ENCODE measurements at regions not wholly inside any gene's neighbourhood (a gene's known extent, or its start where the extent isn't known, plus 50 kb on each side); places are given as distances from the start of the nearest gene placed in this dataset.

DNA sequence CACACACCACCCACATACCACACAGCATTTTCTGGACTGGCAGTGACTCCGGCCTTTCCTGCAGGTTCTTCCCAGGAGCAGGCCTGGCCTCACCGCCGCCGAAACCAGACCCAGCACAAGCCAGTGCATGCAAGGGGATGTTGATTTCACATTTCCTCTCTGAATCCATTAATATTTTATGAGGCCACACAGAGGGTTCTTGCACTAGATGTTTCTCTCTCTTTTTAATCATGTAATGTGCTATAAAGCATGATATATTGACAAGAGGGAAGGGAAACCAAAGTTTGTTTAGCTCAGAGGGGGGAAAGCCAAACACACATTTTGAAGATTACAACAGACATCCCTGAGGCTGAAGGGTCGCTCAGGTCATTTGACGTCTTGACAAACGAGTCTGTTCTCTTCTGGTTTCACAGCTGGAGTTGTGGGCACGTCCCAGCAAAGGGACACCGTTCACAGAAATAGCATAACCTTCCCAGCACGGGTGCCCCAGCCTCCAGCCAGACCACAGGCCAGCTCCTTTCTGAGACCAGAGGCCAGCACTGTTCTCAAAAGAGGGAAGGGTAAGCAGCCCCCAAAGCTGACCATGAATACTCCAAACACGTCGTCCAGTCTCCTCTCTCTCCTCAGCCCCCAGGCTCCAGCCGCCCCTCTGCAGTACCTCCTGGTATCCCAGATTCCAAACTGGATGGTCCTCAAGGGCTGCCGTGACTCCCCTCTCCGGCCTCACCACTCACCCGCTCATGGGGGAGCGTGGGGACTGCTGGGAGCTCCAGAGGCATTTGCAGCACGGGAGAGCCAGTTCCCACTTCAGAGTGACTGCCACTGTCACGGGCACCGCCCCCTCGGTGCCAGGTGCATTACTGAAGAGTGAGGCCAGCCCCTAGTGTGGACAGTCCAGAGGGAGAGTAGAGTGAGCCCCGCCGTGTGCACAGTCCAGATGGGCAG lies 340.3 kb upstream of the SALL3 start:
- DNase-seq = peak; percentile 9

DNA sequence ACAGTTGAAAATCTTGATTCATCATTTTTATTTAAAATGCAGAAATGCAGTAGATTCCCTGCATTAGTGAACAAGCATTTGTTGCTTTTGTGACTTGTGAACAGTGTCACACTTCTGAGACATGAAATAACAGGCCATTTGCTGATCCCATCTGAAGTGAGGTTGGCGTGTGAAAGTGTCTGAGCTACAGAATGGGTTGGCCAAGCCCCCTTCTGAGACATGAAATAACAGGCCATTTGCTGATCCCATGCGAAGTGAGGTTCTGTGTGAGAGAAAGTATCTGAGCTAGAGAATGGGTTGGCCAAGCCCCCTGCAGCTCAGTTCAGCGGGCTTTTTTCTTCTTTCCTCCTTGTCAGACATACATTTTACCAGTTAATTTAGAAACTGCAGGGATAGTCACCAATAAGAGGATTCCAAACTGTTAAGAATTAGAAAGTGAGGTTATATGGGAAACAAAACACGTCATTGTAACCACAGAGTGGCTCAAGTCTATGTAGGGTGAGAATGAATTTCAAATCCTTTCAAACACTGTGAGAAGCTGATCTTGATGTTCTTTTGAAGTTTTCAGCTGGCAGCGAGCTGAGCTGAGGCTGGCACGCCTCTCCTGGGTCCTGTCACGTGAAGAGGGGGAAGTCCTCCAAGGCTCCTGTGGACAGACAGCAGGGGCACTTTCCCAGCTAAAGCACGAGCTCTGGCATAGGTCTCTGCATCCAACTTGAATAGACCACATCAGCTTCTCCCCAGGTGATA lies 339.2 kb upstream of the SALL3 start:
- DNase-seq = no peak

DNA sequence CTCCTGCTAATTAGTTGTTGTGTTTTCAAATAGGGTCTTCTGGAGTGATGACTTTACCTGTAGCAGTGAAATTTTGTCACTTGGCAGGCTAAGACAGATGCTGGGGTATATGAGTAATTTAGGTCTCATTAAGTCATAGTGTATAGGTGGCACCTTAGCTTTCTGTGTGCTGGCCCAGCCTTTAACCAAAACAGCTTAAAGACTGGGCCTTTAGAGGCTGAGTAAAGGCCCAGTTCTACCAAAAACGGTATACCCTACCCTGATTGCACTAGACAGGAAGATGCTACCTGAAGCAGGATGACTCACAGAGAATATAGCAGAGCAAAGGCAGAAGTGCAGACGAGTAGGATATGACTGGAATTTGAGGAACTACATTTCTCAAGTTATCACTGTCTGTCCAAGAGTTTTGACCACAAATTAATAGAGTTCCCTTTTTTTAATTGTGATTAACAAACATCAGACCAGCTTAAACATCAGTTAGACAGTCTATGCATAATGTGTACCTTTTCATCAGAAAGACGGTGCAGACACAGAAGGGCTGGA lies 337.9 kb upstream of the SALL3 start:
- peak; percentile 51 for DNase-seq

DNA sequence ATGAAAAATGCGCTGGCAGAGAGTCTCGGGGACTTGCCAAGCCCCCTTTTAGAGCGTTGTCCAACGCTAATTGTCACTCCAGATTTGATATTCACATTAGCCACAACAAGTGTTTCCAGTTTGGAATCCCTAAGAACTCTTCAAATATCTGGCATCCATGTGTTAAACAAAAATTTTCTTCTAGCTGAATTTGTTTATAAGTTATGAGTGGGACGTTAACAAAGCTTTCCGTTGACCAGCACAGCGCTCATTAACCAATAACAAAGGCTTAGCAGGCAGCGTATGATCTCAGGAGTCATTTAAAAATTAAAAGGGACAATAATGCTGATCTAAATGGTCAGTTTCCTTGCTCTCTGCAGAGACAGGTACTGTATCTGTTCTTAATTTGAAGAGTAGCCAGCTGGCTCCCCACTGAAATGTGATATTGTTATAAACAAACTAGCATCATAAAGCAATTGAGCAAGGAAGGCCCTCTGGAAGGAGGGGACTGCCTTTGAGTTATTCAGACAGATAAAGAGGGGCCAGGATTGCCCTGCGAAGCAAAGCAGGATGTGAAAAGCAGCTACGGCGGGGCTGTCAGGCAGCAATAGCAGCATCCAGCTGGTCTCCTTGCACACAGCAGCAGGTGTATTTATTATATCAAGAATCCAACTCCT lies 337.2 kb upstream of the SALL3 start:
- DNase-seq = no peak

DNA sequence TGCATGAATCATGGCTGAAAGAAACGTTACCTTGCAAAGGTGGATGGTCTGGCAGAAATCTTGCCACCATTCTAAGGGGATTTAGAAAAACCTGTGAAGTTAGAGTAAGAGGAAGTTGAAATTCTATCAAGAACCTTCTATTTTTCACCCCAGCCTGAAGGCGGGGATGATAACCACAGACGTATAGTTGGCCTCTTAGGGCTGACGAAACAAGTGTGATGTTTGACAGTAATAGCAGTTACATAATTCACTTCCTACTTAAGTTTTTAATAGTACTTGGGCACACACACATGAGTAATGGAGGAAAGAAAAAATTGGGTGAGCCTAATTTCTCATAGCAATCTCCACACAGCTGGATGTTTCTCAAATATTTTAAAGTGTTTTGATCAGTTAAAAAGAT lies 336.6 kb upstream of the SALL3 start:
- DNase-seq = peak; percentile 81

DNA sequence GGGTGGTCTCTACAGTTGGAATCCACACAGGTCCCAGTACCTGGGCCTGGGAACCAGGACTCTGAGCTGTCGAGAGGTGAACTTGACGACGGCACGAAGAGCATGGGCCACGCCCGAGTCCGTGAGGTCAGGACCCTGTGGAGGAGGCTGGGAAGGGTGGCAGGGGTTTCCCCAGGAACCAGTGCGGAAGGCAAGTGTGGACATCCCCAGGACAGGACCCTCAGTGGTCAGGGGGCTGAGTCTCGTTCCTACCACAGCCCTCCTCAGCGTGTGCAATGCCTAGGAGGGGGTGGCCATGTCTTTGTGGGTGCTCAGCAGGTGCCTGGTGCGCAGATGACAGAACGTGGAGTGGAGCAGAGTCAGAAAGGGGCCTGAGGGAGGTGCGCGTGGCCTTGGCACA lies 335.6 kb upstream of the SALL3 start:
- no peak for DNase-seq

DNA sequence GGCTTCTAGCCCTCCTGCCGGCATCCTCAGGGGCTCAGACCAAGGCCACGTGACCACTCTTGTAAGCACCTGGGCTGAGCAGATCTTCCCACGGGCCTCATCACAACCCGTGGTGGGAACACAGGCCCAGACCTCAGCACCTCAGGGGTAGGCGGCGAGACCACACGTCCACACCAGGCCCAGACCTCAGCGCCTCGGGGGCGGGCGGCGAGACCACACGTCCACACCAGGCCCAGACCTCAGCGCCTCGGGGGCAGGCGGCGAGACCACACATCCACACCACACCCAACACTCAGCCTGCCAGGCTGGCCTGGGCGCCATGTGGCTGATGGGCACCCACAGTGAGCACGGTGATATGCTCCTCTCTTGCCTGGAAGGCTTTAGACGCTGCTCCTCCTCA lies 334.4 kb upstream of the SALL3 start:
- DNase-seq = no peak

DNA sequence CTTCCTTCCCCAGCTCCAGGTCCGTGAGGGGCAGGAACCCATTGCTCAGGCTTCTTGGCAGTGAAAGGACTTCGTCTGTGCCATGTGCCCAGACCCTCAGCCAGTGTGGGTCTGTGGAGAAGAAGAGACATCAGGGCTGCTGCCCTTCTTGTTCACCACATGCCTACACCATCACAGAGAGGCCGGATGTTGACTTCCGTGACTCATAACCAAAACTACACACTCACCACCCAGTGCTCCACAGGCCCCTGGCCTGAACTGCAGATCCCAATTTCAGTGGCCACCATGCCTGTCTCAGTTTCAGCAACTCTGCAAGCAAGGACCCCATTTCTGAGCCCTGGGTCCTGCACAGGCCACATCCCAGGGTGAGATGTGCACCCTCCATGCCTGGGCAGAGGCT lies 332.6 kb upstream of the SALL3 start:
- no peak for DNase-seq

DNA sequence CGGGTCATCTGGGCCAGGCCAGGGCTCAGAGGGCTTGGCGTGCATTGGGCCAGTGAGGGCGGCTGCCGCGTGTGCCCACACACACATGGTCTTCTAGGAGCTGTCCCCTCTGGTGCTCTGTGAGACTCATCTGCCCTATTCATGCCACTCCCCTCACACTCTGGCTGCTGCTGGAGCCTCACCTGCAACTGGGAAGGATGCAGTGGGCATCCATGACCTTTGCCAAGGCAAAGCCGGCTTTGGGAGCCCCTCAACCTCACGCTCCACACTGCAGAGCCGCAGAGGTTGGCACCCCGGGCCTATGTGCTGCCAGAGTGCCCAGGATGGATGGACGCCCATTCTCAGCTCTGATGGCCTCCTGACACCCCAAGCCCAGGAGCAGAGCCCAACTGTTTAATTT lies 330.2 kb upstream of the SALL3 start:
- DNase-seq = no peak

DNA sequence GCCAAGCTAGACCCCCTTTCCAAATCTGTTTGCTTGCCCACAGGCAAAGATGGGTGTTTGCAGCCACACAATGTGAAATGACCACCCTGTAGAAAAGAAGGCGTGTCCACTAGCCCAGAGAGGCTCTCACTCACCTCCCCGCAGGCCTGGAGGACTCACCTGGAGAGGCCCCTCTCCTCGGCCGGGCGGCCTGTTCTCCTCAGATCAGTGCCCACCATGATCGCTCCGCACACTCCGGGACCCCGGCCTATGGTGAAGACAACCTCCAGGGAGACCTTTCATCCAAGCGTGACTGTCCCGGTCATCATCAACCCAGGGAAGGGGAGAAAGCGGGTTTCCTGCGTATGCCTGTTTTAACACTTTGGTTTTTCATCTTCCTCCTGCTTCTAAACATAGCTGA lies 328.7 kb upstream of the SALL3 start:
- no peak for DNase-seq

DNA sequence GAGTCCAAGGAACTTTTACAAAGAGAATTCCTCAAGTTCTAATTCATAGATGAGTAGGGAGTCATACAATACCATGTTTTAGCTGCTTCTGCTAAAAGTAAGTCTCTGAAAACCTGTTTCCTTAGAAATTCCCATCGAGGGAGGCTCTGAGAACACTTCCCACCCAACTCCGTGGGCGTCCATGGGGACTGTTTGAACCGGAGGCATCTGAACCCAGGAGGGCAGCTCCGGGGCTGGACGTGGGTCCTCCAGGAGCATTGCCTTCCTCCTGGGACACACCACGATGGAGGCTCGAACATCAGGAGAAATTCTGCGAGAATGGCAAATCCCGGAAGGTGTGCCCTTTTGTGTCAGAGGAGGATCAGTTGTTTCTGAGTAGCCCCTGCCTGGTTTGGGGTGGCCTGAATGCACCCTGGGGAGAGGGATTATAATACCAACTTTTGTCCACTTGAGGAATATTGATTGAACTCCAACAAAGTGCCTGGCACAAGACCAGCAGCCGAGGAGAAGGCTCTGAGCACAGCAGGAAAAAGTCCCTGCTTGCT lies 327.5 kb upstream of the SALL3 start:
- DNase-seq = no peak

DNA sequence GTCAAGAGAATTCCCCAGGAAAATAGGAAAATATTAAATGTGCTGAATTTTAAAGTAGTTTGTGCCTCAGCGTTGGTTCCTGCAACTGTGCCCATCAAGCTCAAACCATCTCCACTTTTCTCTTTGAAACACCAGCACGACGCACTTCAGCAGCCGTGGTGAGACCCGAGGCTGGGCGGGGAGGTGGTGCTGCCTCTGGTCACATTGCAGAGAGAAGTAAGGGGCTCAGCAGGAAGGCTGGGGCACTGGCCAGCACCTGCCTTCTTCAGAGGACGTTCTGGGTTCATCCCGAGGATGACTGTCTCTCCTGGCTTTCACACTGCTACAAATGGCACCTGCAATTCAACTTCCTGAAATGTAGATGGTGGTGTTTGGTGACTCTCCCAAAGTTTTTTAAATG lies 323.7 kb upstream of the SALL3 start:
- no peak for DNase-seq

DNA sequence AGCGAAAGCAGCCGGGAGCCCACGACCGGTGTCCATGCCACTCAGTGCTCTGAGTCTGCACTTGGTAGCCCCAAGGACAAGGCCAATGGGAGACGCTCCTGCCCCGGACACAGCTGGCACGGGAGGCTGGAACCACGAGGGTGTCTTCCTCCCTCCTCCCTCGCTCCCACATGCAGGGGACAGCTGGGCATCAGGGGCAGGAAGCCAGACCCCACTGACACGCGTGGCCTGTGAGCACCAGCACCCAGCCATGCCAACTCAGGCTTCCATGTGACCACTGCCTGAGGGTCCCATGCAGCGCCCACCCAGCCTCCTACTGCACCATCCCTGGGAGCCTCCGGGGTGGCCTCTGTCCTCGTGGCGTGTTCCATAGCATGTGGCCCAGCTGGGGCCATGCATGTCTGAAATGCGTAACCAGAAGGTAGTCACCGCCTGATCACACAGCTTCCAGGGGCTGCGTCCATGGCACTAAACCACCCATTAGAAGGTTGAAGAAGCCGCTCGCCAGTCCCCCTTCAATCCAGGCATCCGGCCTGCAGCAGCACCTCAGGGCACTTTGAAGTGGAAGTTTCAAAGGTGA lies 323.2 kb upstream of the SALL3 start:
- DNase-seq = no peak

DNA sequence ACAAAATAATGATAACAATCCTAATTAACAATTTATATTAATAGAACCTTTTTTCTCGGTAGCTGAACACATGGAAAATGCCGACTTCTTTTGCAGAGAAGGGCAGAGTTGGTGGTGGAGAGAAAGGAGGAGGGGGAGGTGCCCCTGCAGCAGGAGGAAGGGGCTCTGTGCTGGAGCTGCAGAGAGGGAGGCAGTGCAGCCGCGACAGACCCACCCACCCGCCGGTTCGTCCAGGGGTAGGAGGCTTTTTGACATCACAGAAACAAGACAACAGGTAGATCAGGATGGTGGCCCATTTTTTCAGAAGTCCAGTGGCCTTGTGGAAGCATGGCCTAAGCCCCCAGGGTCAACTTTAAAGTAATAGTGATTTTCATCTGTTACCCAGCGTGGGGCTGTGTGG lies 321.1 kb upstream of the SALL3 start:
- no peak for DNase-seq

DNA sequence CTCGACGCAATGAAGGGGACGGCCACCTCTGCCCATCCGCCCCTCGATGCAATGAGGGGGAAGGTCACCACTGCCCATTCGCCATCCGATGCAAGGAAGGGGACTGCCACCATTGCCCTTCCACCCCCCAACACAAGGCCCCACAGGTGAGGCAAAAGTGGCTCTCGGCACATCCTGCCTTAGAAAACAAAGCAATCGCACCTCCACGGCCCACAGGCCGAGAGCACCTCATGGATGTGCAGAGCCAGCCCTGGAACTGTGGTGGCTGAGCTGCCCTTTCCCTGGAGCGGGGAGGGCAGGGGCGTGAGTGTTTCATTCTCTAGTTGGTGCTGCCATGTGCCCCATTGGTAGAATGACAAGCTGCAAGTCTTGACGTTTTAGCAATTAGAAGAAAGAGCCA lies 320.6 kb upstream of the SALL3 start:
- DNase-seq = no peak

DNA sequence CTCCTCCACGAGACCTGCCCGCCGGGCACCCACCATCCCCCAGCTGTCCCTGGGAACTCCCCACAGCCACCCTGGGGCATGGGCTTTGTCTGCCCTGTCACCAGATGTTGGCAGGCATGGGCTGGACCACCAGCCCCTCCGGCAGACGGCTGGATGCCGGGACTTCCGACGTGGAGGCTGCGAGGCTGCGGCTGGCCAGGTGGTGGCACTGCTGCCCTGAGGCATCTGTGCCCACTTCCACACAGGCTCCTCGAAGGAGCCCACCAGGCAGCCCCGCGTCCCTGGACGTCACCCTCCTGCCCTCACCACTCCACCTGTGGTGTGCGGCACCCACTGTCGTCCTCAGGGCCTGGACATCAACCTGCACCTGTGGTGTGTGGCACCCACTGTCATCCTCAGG lies 319.9 kb upstream of the SALL3 start:
- peak; percentile 3 for DNase-seq

DNA sequence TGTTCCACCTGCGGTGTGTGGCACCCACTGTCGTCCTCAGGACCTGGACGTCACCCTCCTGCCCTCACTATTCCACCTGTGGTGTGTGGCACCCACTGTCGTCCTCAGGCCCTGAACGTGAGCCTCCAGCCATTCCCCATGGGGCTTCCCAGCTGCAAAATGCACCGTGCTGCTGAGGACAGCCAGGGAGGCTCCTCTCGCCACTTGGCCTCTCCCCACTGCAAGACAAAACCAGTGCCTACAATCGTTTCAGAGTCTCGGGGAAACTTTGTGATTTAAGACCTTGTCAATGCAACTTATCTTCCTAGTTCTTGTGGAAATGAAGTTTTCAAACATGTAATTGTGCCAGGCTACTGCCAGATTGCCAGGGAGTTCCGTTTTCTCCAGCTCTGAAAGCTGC lies 319.3 kb upstream of the SALL3 start:
- no peak for DNase-seq

DNA sequence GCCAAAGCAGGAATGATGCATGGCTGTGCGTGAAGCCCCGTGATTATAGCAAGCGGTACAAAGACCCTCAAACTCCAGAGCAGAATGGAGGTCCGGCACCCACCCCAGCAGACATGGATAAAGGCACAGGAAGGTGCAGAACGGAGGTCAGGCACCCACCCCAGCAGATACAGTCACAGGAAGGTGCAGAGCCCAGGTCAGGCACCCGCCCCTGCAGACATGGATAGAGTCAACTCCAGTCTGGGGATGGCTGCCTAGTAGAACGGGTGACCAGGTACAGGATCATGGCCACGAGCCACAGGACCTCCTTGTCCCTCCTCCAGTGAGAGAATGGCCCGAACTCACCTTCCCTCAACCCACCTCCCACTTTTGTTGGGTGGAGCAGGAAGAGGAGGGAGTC lies 318.3 kb upstream of the SALL3 start:
- no peak for DNase-seq

DNA sequence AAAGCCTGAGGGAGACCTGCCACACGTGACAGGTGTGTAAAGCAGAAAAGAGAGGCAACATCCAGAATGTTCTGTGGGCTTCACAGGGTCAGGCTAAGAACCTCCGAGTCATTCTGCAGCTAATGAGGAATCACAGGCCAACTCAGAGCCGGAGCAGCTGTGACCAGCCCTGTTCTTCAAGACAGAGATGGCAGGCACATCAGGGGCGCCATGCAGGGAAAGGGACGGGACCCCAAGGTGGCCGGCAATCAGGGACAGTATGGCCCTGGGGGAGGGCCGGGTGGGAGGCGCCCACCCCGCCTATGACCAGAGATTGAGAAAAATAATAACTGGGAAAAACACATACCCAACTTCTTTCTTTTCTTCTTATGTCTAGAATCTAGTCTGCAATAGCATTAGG lies 316.7 kb upstream of the SALL3 start:
- no peak for DNase-seq

DNA sequence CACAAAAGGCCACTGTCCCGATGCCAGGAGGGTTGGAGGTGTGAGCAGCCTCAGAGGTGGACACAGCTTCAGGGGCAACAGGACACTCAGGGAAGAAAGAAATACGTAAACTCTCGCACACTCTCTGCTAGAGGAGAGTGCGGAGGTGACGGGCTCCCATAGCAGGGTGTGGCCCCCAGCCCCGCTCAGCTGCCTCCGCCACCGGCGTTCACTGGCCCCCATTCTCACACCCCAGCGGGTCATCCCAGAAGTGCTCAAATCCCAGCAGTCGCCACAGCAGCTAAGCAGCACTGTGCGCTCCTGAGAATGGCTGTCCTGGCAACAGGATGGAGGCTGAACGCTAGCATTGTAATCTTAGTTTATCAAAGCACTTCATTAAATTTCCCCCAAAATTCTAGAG lies 315.6 kb upstream of the SALL3 start:
- no peak for DNase-seq

DNA sequence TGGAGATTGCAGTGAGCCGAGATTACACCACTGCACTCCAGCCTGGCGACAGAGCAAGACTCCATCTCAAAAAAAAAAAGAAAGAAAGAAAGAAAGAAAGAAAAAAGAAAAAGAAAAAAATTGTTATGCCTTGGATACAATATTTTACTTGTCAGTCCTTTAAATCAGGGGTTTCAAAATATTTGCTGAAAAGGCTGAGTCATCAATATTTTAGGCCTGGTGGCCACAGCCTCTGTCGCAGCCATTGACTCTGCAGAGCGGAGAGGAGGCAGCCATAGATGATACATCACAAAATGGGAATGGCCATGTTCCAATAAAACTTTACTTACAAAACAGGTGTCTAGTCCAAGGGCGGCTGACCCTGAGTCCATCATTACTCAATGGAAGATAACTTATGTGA lies 314.8 kb upstream of the SALL3 start:
- no peak for DNase-seq

DNA sequence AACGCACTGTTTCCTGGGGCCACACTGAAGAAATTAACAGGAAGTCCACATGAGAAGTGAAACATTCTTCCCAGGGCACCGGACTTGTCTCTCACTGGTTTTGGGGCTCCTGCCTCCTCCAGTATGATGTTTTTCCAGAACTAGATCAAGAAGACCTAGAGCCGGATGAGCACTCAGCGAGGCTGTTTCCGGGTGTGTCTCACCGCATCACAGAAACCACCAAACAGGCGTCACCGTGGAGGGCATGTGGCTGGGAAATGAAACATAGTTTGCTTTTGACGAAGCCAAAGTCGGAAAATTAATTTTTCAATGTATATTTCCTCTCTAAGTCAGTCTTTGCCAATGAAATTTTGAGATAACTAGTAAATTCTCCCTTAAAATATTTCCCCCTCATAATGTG lies 314.0 kb upstream of the SALL3 start:
- no peak for DNase-seq

All from suppressor macrophage treated with lipopolysaccharide for 4 hours (primary cell).